WTC11 (cell line): ENCODE measurements at regions not wholly inside any gene's neighbourhood (a gene's known extent, or its start where the extent isn't known, plus 50 kb on each side); places are given as distances from the start of the nearest gene placed in this dataset.
"Not testable (repeated sequence)": the region's sequence is repeated elsewhere in the genome, so short reads cannot be mapped to it uniquely, and the experiment has no call there.

ENCODE experiments used
- ATAC-seq: fragments of 200-7000 bp; cut with Tn5 transposase; 2 replicates; pipeline ENCODE4 v1.10.0; 2021; ENCODE audit warnings: mild to moderate bottlenecking, moderate library complexity
- CTCF ChIA-PET: fragments of 300-600 bp; sonication (Branson Sonifier 250); formaldehyde crosslinking; loops from one replicate; lab custom pipeline; 2021; ENCODE audit warnings: antibody characterized with exemption; lab: Charles Lee
- POLR2A ChIA-PET: fragments of 350-600 bp; sonication (Branson Sonifier 250); formaldehyde crosslinking; loops from one replicate; lab custom pipeline; 2021; ENCODE audit warnings: antibody characterized with exemption; lab: Charles Lee
- DNase-seq: peaks from one replicate; pipeline ENCODE4 v3.0.0; 2021; ENCODE audit warnings: low spot score
- H3K27ac Mint-ChIP-seq: 2 replicates; pipeline ENCODE4 v1.8.0; 2021; ENCODE audit warnings: mixed read lengths
- H3K27me3 Mint-ChIP-seq: 2 replicates; pipeline ENCODE4 v1.8.0; 2021; ENCODE audit warnings: low read depth, mild to moderate bottlenecking, moderate library complexity, mixed read lengths
- H3K36me3 Mint-ChIP-seq: 2 replicates; pipeline ENCODE4 v1.8.0; 2021; ENCODE audit warnings: mixed read lengths
- H3K4me1 Mint-ChIP-seq: 2 replicates; pipeline ENCODE4 v1.8.0; 2022; ENCODE audit warnings: mixed read lengths
- H3K4me3 Mint-ChIP-seq: 2 replicates; pipeline ENCODE4 v1.8.0; 2021; ENCODE audit warnings: mild to moderate bottlenecking, moderate library complexity, mixed read lengths
- H3K9me3 Mint-ChIP-seq: 2 replicates; pipeline ENCODE4 v1.8.0; 2021; ENCODE audit warnings: mixed read lengths
- ESRRA ChIP-seq: sonication (generic); formaldehyde crosslinking; IDR thresholded peaks from 2 replicates; pipeline ENCODE4 v1.8.1; 2022; ENCODE audit warnings: mild to moderate bottlenecking, missing genetic modification reagents, borderline replicate concordance
- NFYB ChIP-seq: sonication (generic); formaldehyde crosslinking; conservative IDR thresholded peaks from 2 replicates; pipeline ENCODE4 v1.8.0; 2022; ENCODE audit warnings: low read depth, missing genetic modification reagents
- TEAD1 ChIP-seq: sonication (generic); formaldehyde crosslinking; IDR thresholded peaks from 2 replicates; pipeline ENCODE4 v1.8.0; 2022; ENCODE audit warnings: mild to moderate bottlenecking, missing genetic modification reagents
- TEAD4 ChIP-seq: sonication (generic); formaldehyde crosslinking; IDR thresholded peaks from 2 replicates; pipeline ENCODE4 v1.8.0; 2022; ENCODE audit warnings: mild to moderate bottlenecking, missing genetic modification reagents
- ZNF396 ChIP-seq: fragments of 250-450 bp; sonication (Bioruptor Pico); IDR thresholded peaks from 2 replicates; pipeline ENCODE4 v1.8.0; 2021; ENCODE audit warnings: mild to moderate bottlenecking, moderate library complexity, borderline replicate concordance
- ZNF671 ChIP-seq: fragments of 250-450 bp; sonication (Bioruptor Pico); IDR thresholded peaks from 2 replicates; pipeline ENCODE4 v1.8.0; 2021; ENCODE audit warnings: mild to moderate bottlenecking
- TF ChIP-seq, protein P1 (sequence below): sonication (generic); formaldehyde crosslinking; IDR thresholded peaks from 2 replicates; pipeline ENCODE4 v1.8.0; 2023; ENCODE audit warnings: missing genetic modification reagents, mild to moderate bottlenecking, borderline replicate concordance
- TF ChIP-seq, protein P2 (sequence below): sonication (generic); formaldehyde crosslinking; IDR thresholded peaks from 2 replicates; pipeline ENCODE4 v1.8.0; 2023; ENCODE audit warnings: mild to moderate bottlenecking, missing genetic modification reagents
- TF ChIP-seq, protein P3 (sequence below): sonication (generic); formaldehyde crosslinking; IDR thresholded peaks from 2 replicates; pipeline ENCODE4 v1.8.1; 2022; ENCODE audit warnings: missing genetic modification reagents, borderline replicate concordance
- TF ChIP-seq, protein P4 (sequence below): fragments of 250-450 bp; sonication (Bioruptor Pico); IDR thresholded peaks from 2 replicates; pipeline ENCODE4 v2.1.2; 2022; ENCODE audit warnings: mild to moderate bottlenecking, moderate library complexity

DNA sequence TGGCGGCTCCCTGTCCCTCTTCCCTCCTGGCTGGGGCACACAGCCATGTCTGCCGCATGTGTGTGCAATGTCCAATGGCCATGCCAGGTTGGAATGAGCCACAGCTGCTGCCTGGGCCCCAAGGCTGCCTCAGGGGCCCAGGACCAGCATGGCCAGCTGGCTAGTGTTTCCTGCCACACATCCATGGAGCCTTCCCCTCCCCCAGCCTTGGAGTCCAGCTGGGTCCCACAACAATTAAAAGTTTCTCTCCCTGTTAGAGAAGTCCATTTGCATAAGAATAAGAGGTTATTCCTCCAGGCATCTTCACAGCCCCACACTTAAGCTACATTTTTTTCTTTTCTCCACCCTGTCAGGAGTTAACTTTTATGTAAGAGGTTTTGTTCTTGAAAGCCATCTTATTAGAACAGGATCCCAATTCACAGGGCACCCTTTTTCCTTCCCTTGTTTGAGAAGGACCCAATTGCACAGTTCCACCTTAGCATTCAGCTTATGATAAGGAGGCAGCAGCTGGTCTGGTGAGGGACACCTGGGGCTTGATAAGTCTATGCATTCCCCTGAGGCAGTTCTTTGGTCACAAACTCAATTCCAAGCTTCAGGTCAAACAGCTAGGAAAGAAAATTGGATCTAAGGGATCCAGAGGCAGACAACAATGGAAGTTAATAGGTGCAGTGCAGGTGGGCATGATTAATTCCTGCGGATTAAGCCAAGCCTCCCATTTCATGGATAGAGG lies 963.3 kb upstream of the GRIA3 start (continued):
- TF ChIP-seq, protein P1, sequence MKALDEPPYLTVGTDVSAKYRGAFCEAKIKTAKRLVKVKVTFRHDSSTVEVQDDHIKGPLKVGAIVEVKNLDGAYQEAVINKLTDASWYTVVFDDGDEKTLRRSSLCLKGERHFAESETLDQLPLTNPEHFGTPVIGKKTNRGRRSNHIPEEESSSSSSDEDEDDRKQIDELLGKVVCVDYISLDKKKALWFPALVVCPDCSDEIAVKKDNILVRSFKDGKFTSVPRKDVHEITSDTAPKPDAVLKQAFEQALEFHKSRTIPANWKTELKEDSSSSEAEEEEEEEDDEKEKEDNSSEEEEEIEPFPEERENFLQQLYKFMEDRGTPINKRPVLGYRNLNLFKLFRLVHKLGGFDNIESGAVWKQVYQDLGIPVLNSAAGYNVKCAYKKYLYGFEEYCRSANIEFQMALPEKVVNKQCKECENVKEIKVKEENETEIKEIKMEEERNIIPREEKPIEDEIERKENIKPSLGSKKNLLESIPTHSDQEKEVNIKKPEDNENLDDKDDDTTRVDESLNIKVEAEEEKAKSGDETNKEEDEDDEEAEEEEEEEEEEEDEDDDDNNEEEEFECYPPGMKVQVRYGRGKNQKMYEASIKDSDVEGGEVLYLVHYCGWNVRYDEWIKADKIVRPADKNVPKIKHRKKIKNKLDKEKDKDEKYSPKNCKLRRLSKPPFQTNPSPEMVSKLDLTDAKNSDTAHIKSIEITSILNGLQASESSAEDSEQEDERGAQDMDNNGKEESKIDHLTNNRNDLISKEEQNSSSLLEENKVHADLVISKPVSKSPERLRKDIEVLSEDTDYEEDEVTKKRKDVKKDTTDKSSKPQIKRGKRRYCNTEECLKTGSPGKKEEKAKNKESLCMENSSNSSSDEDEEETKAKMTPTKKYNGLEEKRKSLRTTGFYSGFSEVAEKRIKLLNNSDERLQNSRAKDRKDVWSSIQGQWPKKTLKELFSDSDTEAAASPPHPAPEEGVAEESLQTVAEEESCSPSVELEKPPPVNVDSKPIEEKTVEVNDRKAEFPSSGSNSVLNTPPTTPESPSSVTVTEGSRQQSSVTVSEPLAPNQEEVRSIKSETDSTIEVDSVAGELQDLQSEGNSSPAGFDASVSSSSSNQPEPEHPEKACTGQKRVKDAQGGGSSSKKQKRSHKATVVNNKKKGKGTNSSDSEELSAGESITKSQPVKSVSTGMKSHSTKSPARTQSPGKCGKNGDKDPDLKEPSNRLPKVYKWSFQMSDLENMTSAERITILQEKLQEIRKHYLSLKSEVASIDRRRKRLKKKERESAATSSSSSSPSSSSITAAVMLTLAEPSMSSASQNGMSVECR (CRISPR knock-in tag): 0 out of 2 replicates have a peak, but pooled peaks have one; percentile 41
- TF ChIP-seq ZNF396 (CRISPR knock-in tag) (no peak), ESRRA (no peak)
- TF ChIP-seq, protein P2, sequence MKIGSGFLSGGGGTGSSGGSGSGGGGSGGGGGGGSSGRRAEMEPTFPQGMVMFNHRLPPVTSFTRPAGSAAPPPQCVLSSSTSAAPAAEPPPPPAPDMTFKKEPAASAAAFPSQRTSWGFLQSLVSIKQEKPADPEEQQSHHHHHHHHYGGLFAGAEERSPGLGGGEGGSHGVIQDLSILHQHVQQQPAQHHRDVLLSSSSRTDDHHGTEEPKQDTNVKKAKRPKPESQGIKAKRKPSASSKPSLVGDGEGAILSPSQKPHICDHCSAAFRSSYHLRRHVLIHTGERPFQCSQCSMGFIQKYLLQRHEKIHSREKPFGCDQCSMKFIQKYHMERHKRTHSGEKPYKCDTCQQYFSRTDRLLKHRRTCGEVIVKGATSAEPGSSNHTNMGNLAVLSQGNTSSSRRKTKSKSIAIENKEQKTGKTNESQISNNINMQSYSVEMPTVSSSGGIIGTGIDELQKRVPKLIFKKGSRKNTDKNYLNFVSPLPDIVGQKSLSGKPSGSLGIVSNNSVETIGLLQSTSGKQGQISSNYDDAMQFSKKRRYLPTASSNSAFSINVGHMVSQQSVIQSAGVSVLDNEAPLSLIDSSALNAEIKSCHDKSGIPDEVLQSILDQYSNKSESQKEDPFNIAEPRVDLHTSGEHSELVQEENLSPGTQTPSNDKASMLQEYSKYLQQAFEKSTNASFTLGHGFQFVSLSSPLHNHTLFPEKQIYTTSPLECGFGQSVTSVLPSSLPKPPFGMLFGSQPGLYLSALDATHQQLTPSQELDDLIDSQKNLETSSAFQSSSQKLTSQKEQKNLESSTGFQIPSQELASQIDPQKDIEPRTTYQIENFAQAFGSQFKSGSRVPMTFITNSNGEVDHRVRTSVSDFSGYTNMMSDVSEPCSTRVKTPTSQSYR (CRISPR knock-in tag): peak; percentile 85

DNA sequence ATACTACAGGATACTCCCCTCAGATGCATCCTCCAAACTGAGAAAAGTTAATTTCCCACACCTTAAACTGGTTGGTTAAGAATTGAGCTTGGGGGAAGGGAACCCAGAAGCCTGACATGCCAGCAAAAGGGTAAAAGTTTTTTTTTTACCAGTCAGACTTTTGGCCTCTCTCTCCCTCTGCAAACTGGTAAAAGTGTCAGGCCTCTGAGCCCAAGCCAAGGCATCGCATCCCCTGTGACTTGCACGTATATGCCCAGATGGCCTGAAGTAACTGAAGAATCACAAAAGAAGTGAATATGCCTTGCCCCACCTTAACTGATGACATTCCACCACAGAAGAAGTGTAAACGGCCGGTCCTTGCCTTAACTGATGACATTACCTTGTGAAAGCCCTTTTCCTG lies 962.3 kb upstream of the GRIA3 start:
- POLR2A ChIA-PET, CTCF ChIA-PET, H3K9me3 Mint-ChIP-seq, DNase-seq, H3K27me3 Mint-ChIP-seq: not testable (repeated sequence)
- Mint-ChIP-seq H3K36me3 (peaks cover 45% of the 10 kb centered on the region), H3K27ac (peak overlapping the region; percentile 97), H3K4me1 (peaks cover 58% of the 10 kb centered on the region), H3K4me3 (peak overlapping the region; percentile 99)
- peak; percentile 26 for ATAC-seq
- 0 out of 2 replicates have a peak, but pooled peaks have one; percentile 32 for TF ChIP-seq TEAD1 (CRISPR knock-in tag)

DNA sequence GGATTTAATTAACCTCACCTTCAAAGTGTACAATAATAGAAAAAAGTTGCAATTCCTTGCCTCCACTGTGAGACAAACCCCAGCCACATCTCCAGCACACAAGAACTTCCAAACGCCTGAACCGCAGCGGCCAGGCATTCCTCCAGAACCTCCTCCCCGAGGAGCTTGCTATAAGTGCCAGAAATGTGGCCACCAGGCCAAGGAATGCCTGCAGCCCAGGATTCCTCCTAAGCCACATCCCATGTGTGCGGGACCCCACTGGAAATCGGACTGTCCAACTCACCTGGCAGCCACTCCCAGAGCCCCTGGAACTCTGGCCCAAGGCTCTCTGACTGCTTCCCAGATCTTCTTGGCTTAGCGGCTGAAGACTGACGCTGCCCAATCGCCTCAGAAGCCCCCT lies 959.9 kb upstream of the GRIA3 start:
- not testable (repeated sequence) for H3K27ac Mint-ChIP-seq, ATAC-seq
- peaks cover 66% of the 10 kb centered on the region for H3K36me3 Mint-ChIP-seq

DNA sequence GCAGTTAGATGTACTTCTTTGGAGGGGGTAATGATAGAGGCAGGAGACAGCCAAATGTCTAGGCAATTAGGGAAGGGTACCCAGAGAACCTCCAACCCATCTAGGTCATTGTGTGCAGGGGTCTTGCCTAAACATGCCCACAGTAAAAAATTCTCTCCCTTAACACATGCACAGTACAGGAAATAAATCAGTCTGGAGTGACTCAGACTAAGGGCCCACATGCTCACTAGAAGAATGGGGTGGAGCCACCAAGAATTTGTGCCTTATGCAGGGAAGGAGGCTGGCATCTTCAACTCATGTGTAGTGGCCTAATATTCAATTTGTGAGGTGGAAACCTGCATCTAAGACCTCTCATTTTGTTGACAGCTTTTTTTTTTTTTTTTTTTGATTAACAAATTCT lies 945.3 kb upstream of the GRIA3 start:
- DNase-seq: no peak
- peaks cover 71% of the 10 kb centered on the region for H3K36me3 Mint-ChIP-seq
- POLR2A ChIA-PET: no interaction called here
- CTCF ChIA-PET: no interaction called here
- no peaks in the 10 kb centered on the region for H3K27me3 Mint-ChIP-seq
- ATAC-seq: no peak
- H3K4me3 Mint-ChIP-seq: no peak overlapping the region
- H3K27ac Mint-ChIP-seq: peak overlapping the region; percentile 45
- peaks cover 75% of the 10 kb centered on the region for H3K4me1 Mint-ChIP-seq
- TF ChIP-seq ZNF396 (CRISPR knock-in tag) (no peak), ZNF671 (CRISPR knock-in tag) (no peak), NFYB (CRISPR knock-in tag) (no peak), TEAD4 (no peak)
- TF ChIP-seq, protein P3, sequence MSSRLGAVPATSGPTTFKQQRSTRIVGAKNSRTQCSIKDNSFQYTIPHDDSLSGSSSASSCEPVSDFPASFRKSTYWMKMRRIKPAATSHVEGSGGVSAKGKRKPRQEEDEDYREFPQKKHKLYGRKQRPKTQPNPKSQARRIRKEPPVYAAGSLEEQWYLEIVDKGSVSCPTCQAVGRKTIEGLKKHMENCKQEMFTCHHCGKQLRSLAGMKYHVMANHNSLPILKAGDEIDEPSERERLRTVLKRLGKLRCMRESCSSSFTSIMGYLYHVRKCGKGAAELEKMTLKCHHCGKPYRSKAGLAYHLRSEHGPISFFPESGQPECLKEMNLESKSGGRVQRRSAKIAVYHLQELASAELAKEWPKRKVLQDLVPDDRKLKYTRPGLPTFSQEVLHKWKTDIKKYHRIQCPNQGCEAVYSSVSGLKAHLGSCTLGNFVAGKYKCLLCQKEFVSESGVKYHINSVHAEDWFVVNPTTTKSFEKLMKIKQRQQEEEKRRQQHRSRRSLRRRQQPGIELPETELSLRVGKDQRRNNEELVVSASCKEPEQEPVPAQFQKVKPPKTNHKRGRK: no peak
- TF ChIP-seq, protein P4, sequence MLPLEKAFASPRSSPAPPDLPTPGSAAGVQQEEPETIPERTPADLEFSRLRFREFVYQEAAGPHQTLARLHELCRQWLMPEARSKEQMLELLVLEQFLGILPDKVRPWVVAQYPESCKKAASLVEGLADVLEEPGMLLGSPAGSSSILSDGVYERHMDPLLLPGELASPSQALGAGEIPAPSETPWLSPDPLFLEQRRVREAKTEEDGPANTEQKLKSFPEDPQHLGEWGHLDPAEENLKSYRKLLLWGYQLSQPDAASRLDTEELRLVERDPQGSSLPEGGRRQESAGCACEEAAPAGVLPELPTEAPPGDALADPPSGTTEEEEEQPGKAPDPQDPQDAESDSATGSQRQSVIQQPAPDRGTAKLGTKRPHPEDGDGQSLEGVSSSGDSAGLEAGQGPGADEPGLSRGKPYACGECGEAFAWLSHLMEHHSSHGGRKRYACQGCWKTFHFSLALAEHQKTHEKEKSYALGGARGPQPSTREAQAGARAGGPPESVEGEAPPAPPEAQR (CRISPR knock-in tag): no peak
- no peaks in the 10 kb centered on the region for H3K9me3 Mint-ChIP-seq

More for the DNA sequence above, 959.9 kb upstream of the GRIA3 start:
- H3K4me1 Mint-ChIP-seq: peaks cover 57% of the 10 kb centered on the region
- POLR2A ChIA-PET, CTCF ChIA-PET, H3K27me3 Mint-ChIP-seq, DNase-seq, H3K9me3 Mint-ChIP-seq: not testable (repeated sequence)
- H3K4me3 Mint-ChIP-seq: peak overlapping the region; percentile 99
